K562 (cell line): ENCODE measurements at regions not wholly inside any gene's neighbourhood (a gene's known extent, or its start where the extent isn't known, plus 50 kb on each side); places are given as distances from the start of the nearest gene placed in this dataset.

Experiments used
- AFF4 ChIP-seq: sonication (generic); formaldehyde crosslinking; IDR thresholded peaks from 2 replicates; pipeline ENCODE4 v1.8.0; 2023; ENCODE audit warnings: mild to moderate bottlenecking, missing genetic modification reagents
- CBX5 ChIP-seq: IDR thresholded peaks from 2 replicates; pipeline ENCODE4 v1.6.1; 2014; ENCODE audit warnings: low read depth, borderline replicate concordance
- CTCF ChIP-seq, 3 experiments: IDR thresholded peaks in 2 of 3; conservative IDR thresholded peaks in 1 of 3; 2 replicates each; pipeline ENCODE4 v1.5.1; 2011 to 2012; ENCODE audit warnings: low read length in 3 of 3, mild to moderate bottlenecking in 3 of 3, control low read depth in 2 of 3, improper control_type of control experiment in 1 of 3, inconsistent platforms in 1 of 3, low read depth in 1 of 3, mixed read lengths in 1 of 3, moderate library complexity in 1 of 3; ENCODE audit not compliant: insufficient read depth in 2 of 3
- KAT7 ChIP-seq: sonication (generic); formaldehyde crosslinking; IDR thresholded peaks from 2 replicates; pipeline ENCODE4 v1.8.0; 2022; ENCODE audit warnings: missing genetic modification reagents, mild to moderate bottlenecking, borderline replicate concordance
- POLR2AphosphoS5 ChIP-seq: IDR thresholded peaks from 2 replicates; pipeline ENCODE4 v1.6.1; 2011; ENCODE audit warnings: mild to moderate bottlenecking, low read depth, low read length, moderate library complexity; ENCODE audit not compliant: control insufficient read depth, insufficient read depth
- YY1 ChIP-seq, 3 experiments: IDR thresholded peaks; 2 replicates each; pipeline ENCODE4 v1.6.1; 2011; ENCODE audit warnings: low read length in 2 of 3, mild to moderate bottlenecking in 2 of 3, moderate library complexity in 2 of 3, borderline replicate concordance in 1 of 3, control low read depth in 1 of 3, low read depth in 1 of 3; ENCODE audit not compliant: insufficient read depth in 3 of 3, insufficient replicate concordance in 2 of 3, control insufficient read depth in 1 of 3, insufficient read length in 1 of 3; ENCODE audit errors: extremely low read depth in 1 of 3
- ZNF174 ChIP-seq: fragments of 250-450 bp; sonication (Bioruptor Pico); IDR thresholded peaks from 2 replicates; pipeline ENCODE4 v1.4.0; 2020; ENCODE audit warnings: mild to moderate bottlenecking
- ZNF764 ChIP-seq: fragments of 250-450 bp; sonication (Bioruptor Pico); IDR thresholded peaks from 2 replicates; pipeline ENCODE4 v1.4.0; 2020; ENCODE audit warnings: low read depth, mild to moderate bottlenecking, moderate library complexity

- TF ChIP-seq ZNF174 (CRISPR knock-in tag) (no peak), POLR2AphosphoS5 (no peak), ZNF764 (no peak), CBX5 (no peak), KAT7 (CRISPR knock-in tag) (no peak), YY1 (IDR thresholded peaks at IDR 0.05; ENCODE audit: borderline replicate concordance in 1 of 3, control insufficient read depth in 1 of 3, extremely low read depth in 1 of 3, insufficient read depth in 3 of 3, insufficient read length in 1 of 3, insufficient replicate concordance in 2 of 3, low read depth in 1 of 3, low read length in 2 of 3) (no peak), CTCF (IDR thresholded peaks at IDR 0.05 in 2 of 3, conservative IDR thresholded peaks at IDR 0.05 in 1 of 3; ENCODE audit: insufficient read depth in 2 of 3, low read depth in 1 of 3, low read length in 3 of 3) (no peak), AFF4 (CRISPR knock-in tag) (no peak)
These were observed 86.7 kb downstream of the CNGA2 start for GRCh38 chrX:151821226-151821625.
